ENCODE measurements at regions not wholly inside any gene's neighbourhood (a gene's known extent, or its start where the extent isn't known, plus 50 kb on each side); places are given as distances from the start of the nearest gene placed in this dataset.

DNA sequence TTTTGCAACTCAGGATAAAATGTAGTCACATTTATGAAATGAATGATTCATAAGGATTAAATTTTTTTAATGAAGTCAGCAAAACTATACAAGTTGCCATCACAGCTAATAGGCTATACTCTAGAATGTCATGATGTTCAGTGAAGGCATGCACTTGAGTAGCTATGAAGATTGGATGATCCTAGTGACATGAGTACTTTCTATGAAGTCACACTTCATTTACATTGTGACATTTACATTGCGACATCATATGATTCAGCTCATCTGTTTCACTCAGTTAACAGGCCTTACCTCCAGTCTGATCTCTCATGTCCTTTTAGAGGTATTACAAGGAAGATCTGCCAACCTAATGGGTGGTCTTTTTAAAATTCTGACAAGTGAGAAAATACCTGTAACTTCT is 82.7 kb upstream of the FGF13 start:
- no TSS peak for BruUV-seq (replicated peaks)
- no peaks in the 10 kb centered on the region for H3K9me3 ChIP-seq (ENCODE audit: control insufficient read depth in 1 of 2, insufficient read depth in 1 of 2, low read depth in 1 of 2, low read length in 2 of 2)
- ChIA-PET POLR2A (no interaction called here), RAD21 (ENCODE audit: low non-redundant PET in 1 of 2, low total read pairs in 2 of 2, uncharacterized antibody in 2 of 2, unreplicated experiment in 2 of 2) (no interaction called here), CTCF (no interaction called here)
- intact Hi-C loops (cut with micrococcal nuclease) = no loop called here
- no peak overlapping the region for H3K4me2 ChIP-seq (ENCODE audit: low read length)
- H3K27ac ChIP-seq (ENCODE audit: low read depth, low read length) = no peak overlapping the region
- H3K27me3 ChIP-seq (ENCODE audit: insufficient read depth, low read length) = no peaks in the 10 kb centered on the region
- TF ChIP-seq, protein P1, sequence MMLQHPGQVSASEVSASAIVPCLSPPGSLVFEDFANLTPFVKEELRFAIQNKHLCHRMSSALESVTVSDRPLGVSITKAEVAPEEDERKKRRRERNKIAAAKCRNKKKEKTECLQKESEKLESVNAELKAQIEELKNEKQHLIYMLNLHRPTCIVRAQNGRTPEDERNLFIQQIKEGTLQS (IDR thresholded peaks at IDR 0.05) = no peak
- no peak for TF ChIP-seq CBX3 (IDR thresholded peaks at IDR 0.05; ENCODE audit: low read depth)
- no peak for TF ChIP-seq JUND (IDR thresholded peaks at IDR 0.05)
- no peak for TF ChIP-seq POLR2AphosphoS5 (IDR thresholded peaks at IDR 0.05; ENCODE audit: low read depth, low read length)
- TF ChIP-seq, protein P2, sequence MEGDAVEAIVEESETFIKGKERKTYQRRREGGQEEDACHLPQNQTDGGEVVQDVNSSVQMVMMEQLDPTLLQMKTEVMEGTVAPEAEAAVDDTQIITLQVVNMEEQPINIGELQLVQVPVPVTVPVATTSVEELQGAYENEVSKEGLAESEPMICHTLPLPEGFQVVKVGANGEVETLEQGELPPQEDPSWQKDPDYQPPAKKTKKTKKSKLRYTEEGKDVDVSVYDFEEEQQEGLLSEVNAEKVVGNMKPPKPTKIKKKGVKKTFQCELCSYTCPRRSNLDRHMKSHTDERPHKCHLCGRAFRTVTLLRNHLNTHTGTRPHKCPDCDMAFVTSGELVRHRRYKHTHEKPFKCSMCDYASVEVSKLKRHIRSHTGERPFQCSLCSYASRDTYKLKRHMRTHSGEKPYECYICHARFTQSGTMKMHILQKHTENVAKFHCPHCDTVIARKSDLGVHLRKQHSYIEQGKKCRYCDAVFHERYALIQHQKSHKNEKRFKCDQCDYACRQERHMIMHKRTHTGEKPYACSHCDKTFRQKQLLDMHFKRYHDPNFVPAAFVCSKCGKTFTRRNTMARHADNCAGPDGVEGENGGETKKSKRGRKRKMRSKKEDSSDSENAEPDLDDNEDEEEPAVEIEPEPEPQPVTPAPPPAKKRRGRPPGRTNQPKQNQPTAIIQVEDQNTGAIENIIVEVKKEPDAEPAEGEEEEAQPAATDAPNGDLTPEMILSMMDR (IDR thresholded peaks at IDR 0.05 in 2 of 3, conservative IDR thresholded peaks at IDR 0.05 in 1 of 3; ENCODE audit: borderline replicate concordance in 1 of 3, insufficient read depth in 1 of 3, low read depth in 2 of 3, low read length in 2 of 3) = no peak
- no peak for TF ChIP-seq CEBPB (IDR thresholded peaks at IDR 0.05; ENCODE audit: low read depth)
- no peak for TF ChIP-seq SRF (IDR thresholded peaks at IDR 0.05; ENCODE audit: low read depth)
- no peak for TF ChIP-seq EZH2phosphoT487 (IDR thresholded peaks at IDR 0.05; ENCODE audit: borderline replicate concordance)
- TF ChIP-seq, protein P3, sequence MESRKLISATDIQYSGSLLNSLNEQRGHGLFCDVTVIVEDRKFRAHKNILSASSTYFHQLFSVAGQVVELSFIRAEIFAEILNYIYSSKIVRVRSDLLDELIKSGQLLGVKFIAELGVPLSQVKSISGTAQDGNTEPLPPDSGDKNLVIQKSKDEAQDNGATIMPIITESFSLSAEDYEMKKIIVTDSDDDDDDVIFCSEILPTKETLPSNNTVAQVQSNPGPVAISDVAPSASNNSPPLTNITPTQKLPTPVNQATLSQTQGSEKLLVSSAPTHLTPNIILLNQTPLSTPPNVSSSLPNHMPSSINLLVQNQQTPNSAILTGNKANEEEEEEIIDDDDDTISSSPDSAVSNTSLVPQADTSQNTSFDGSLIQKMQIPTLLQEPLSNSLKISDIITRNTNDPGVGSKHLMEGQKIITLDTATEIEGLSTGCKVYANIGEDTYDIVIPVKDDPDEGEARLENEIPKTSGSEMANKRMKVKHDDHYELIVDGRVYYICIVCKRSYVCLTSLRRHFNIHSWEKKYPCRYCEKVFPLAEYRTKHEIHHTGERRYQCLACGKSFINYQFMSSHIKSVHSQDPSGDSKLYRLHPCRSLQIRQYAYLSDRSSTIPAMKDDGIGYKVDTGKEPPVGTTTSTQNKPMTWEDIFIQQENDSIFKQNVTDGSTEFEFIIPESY (IDR thresholded peaks at IDR 0.05; ENCODE audit: extremely low read depth, insufficient replicate concordance, low read length) = no peak
- TF ChIP-seq SP1 (IDR thresholded peaks at IDR 0.05; ENCODE audit: low read depth) = no peak
- TF ChIP-seq, protein P4, sequence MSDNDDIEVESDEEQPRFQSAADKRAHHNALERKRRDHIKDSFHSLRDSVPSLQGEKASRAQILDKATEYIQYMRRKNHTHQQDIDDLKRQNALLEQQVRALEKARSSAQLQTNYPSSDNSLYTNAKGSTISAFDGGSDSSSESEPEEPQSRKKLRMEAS (IDR thresholded peaks at IDR 0.05) = no peak
- no peak for TF ChIP-seq ZFX (IDR thresholded peaks at IDR 0.05)
- no peak for TF ChIP-seq RAD21 (IDR thresholded peaks at IDR 0.05; ENCODE audit: low read depth)
- TF ChIP-seq EGR1 (IDR thresholded peaks at IDR 0.05; ENCODE audit: low read depth) = no peak
- no peak for TF ChIP-seq FOSL1 (IDR thresholded peaks at IDR 0.05; ENCODE audit: low read depth)
- no peak for TF ChIP-seq YY1 (IDR thresholded peaks at IDR 0.05; ENCODE audit: extremely low read depth, insufficient replicate concordance, low read depth, low read length)
- no peak for TF ChIP-seq TCF7L2 (IDR thresholded peaks at IDR 0.05; ENCODE audit: borderline replicate concordance, extremely low read depth, insufficient read depth, insufficient read length)
- no peak overlapping the region for H3K4me3 ChIP-seq (replicated peaks in 1 of 2; ENCODE audit: low read depth in 1 of 2, low read length in 2 of 2)
- ATAC-seq (no peak), DNase-seq (ENCODE audit: low read depth, low spot score) (no peak)
- H2AFZ ChIP-seq (ENCODE audit: low read depth, low read length, poor library complexity, severe bottlenecking) = no peak overlapping the region
- no peak overlapping the region for H3K9ac ChIP-seq (ENCODE audit: low read length)
- H4K20me1 ChIP-seq (ENCODE audit: insufficient read depth) = no peaks in the 10 kb centered on the region
- H3K79me2 ChIP-seq (ENCODE audit: insufficient read depth, low read length) = no peaks in the 10 kb centered on the region
- no peaks in the 10 kb centered on the region for H3K36me3 ChIP-seq (ENCODE audit: control insufficient read depth in 1 of 2, insufficient read depth in 2 of 2, low read length in 2 of 2)
- no peaks in the 10 kb centered on the region for H3K9me2 ChIP-seq (ENCODE audit: insufficient read depth)
- H3K4me1 ChIP-seq (ENCODE audit: control insufficient read depth in 1 of 2, insufficient read depth in 2 of 2, low read length in 2 of 2) = no peaks in the 10 kb centered on the region

All from HCT116 (cell line).